BLaER1 treated with 17β-estradiol and CSF1 and Interleukin-3, amounts not matched to agents 10 nM and 100 nM (cell line): ENCODE measurements at regions not wholly inside any gene's neighbourhood (a gene's known extent, or its start where the extent isn't known, plus 50 kb on each side); places are given as distances from the start of the nearest gene placed in this dataset.

ENCODE experiments used
- H3K27ac ChIP-seq, 11 experiments: shearing (Covaris generic); formaldehyde crosslinking; 2 replicates each; pipeline ENCODE4 v1.8.1; 2022
- H3K27me3 ChIP-seq, 11 experiments: shearing (Covaris generic); formaldehyde crosslinking; 2 replicates each; pipeline ENCODE4 v1.8.1; 2022
- H3K36me3 ChIP-seq, 11 experiments: shearing (Covaris generic); formaldehyde crosslinking; 2 replicates each; pipeline ENCODE4 v1.8.1; 2022
- H3K4me1 ChIP-seq, 10 experiments: shearing (Covaris generic); formaldehyde crosslinking; 2 replicates each; pipeline ENCODE4 v1.8.1; 2022
- H3K4me2 ChIP-seq, 11 experiments: shearing (Covaris generic); formaldehyde crosslinking; 2 replicates each; pipeline ENCODE4 v1.8.1; 2022
- H3K4me3 ChIP-seq, 10 experiments: shearing (Covaris generic); formaldehyde crosslinking; 2 replicates each; pipeline ENCODE4 v1.8.1; 2022
- H3K9ac ChIP-seq, 11 experiments: shearing (Covaris generic); formaldehyde crosslinking; 2 replicates each; pipeline ENCODE4 v1.8.1; 2022
- H3K9me3 ChIP-seq, 11 experiments: shearing (Covaris generic); formaldehyde crosslinking; replicated peaks in 1 of 11; 2 replicates each; pipeline ENCODE4 v1.8.1; 2022
- H4K20me1 ChIP-seq, 11 experiments: shearing (Covaris generic); formaldehyde crosslinking; 2 replicates each; pipeline ENCODE4 v1.8.1; 2022
- Cebpa-rat ChIP-seq, 11 experiments: shearing (Covaris generic); IDR thresholded peaks; 2 replicates each; pipeline ENCODE4 v1.8.1; 2022

DNA sequence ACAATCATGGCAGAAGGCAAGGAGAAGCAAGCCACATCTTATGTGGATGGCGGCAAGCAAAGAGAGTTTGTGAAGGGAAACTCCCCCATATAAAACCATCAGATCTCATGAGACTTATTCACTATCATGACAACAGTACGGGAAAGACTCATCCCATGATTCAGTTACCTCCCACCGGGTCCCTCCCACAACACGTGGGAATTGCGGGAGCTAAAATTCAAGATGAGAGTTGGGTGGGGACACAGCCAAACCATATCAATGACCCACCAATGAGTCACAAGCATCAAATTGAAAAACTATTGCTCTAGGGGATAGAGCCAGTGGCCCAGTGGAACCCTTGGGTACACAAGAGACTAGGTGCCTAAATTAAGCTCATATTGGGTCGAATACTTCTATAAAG, 157.4 kb downstream of the FBXO15 start:
- Histone ChIP-seq H4K20me1 (no peaks in the 10 kb centered on the region), H3K4me3 (no peak overlapping the region), H3K27me3 (no peaks in the 10 kb centered on the region), H3K9ac (no peak overlapping the region), H3K36me3 (no peaks in the 10 kb centered on the region), H3K9me3 (peaks cover 23 to 37% (median 27%) of the 10 kb centered on the region in 11 experiments), H3K4me2 (no peak overlapping the region), H3K27ac (no peak overlapping the region), H3K4me1 (peaks cover 0 to 11% (median 0%) of the 10 kb centered on the region in 10 experiments; a peak in 2 of 20 replicates)
- no peak for TF ChIP-seq Cebpa-rat (IDR thresholded peaks at IDR 0.05)

DNA sequence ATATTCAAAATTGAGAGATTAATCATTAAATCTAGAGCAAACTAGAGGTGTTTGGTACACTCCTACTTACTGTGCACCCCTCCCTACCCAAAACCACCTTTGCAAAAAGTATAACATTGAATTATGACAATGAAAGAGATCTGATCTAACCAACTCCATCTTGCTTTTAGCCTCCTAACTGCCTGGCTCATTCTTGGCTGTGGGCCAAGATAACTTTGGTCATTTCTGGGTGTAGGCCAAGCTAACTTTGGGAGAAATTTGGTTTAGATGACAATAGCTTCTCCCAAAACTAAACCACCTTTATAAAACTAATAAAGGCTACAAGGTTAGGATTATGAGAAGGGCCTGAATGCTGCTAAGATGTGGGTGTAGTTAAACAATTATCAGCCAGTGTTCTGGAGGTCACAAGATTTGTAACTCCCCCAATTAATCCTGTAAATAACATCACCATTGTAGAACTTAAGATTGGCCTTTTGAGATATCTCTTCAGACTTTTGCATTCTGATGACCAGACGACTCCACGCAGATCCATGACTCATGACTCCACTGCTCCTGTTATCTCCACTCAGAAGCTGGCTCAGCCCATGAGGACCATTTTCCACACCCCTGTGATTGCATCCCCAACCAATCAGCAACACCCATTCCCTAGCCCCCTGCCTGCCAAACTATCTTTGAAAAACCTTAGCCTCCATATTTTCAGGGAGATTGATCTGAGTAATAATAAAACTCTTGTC, 160.2 kb downstream of the FBXO15 start:
- Histone ChIP-seq H3K36me3 (no peaks in the 10 kb centered on the region), H3K4me2 (no peak overlapping the region), H3K9me3 (peaks cover 23 to 37% (median 27%) of the 10 kb centered on the region in 11 experiments), H3K27ac (no peak overlapping the region), H4K20me1 (no peaks in the 10 kb centered on the region), H3K9ac (no peak overlapping the region), H3K4me3 (no peak overlapping the region), H3K4me1 (peaks cover 0 to 4% (median 0%) of the 10 kb centered on the region in 10 experiments; a peak in 2 of 20 replicates), H3K27me3 (no peaks in the 10 kb centered on the region)
- TF ChIP-seq Cebpa-rat (IDR thresholded peaks at IDR 0.05): no peak

DNA sequence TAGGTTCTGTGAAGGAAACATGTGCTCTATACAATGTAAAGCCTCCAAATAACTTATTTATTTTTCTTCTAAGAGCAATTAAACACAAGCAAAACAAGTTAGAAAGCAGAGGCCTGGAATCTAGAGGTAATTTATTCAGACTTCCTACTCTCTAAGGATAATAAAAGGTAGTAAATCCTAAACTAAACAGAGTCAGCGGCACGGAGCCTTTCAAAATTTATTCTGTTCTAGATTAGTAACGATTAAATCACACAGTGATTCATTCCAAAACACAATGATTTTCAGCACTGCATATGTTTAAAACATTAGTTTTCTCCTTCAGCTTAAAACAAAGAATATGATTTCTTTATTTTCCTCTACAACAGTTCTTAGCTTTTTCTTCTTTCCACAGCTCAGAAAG, 160.9 kb downstream of the FBXO15 start:
- Histone ChIP-seq H4K20me1 (no peaks in the 10 kb centered on the region), H3K36me3 (no peaks in the 10 kb centered on the region), H3K4me3 (no peak overlapping the region), H3K4me2 (no peak overlapping the region), H3K27me3 (no peaks in the 10 kb centered on the region), H3K27ac (no peak overlapping the region), H3K9me3 (peaks cover 23 to 37% (median 27%) of the 10 kb centered on the region in 11 experiments), H3K9ac (no peak overlapping the region), H3K4me1 (no peaks in the 10 kb centered on the region)
- TF ChIP-seq Cebpa-rat (IDR thresholded peaks at IDR 0.05): no peak

DNA sequence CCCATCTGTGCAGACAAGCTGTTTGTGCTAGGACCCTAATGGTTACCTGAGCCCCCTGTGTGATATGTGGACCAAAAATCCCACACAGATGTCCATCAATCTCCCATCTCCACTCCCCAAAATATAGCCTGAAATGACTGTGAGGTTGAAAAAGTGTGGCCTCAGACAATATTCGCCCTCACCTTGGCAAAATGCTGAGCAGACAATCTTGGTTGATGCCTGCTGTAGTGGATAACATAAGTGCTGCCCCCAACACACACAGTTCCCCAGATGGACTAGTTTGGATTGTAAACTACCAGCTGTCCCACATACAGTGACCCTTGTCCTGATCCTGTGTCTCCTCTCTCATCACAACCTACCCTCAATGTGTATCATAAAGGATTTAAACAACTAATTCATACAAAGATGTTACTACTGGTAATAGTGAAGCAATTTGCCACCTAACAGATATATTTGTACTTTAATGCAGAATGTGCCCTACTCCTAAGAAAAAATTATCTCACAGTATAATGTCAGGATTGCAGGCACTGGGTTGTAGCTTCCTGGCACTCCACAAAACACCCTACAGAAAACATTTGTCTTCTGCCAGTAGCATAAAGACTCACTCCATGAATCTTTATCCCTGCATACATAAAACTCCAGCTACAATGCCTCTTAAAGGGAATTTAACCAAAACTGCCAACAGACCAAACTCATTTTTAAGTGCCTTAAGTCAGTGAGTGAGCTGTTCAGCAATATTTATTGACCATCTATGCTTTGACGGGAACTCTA, 161.6 kb downstream of the FBXO15 start:
- H3K36me3 ChIP-seq: no peaks in the 10 kb centered on the region
- no peaks in the 10 kb centered on the region for H4K20me1 ChIP-seq
- peaks cover 23 to 37% (median 27%) of the 10 kb centered on the region in 11 experiments for H3K9me3 ChIP-seq
- no peak for TF ChIP-seq Cebpa-rat (IDR thresholded peaks at IDR 0.05)
- H3K4me3 ChIP-seq: no peak overlapping the region
- no peak overlapping the region for H3K9ac ChIP-seq
- no peak overlapping the region for H3K4me2 ChIP-seq
- H3K27ac ChIP-seq: no peak overlapping the region
- no peaks in the 10 kb centered on the region for H3K27me3 ChIP-seq
- no peaks in the 10 kb centered on the region for H3K4me1 ChIP-seq

DNA sequence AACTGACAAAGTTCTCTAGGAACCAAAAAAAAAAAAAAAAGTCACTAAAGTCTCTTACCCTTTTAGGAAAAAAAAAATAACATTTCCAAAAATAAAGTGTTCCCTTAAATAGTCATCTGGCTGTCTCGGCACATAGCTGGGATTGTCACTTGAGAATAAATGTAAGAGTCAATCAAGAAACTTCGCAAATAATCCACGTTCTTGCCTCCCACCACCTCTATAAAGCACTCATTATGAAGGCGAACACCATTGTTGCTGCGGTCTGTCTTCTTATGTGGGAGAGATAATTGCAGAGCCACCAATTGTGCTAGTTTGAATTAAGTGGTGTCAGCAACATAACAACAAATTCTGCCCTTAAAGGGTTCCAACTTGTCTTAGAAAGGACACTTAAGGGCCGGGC, 163.7 kb downstream of the FBXO15 start:
- Histone ChIP-seq H3K9me3 (peaks cover 18 to 23% (median 20%) of the 10 kb centered on the region in 11 experiments), H3K36me3 (no peaks in the 10 kb centered on the region), H3K4me3 (no peak overlapping the region), H4K20me1 (no peaks in the 10 kb centered on the region), H3K27me3 (no peaks in the 10 kb centered on the region), H3K9ac (no peak overlapping the region), H3K4me1 (no peaks in the 10 kb centered on the region), H3K27ac (no peak overlapping the region), H3K4me2 (no peak overlapping the region)
- no peak for TF ChIP-seq Cebpa-rat (IDR thresholded peaks at IDR 0.05)

DNA sequence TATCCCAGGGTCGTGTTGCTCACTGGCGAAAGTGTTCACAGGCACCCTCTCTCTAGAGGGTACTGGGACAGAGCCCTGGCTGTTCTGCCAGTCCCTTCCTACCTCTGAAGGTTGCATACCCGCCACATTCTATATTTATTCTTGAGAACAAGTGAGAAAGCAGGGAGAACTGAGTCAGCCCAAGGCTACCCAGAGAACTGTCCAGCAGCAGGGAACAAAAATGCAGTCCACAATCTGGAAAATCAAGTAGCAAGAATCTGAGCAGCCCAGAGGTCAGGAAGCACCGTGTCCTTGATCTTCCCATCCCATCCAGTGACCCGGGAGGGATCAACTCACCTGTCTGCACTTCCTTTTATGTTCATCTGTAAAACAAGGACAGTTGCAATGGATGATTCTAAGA, 164.1 kb downstream of the FBXO15 start:
- H4K20me1 ChIP-seq: no peaks in the 10 kb centered on the region
- no peak for TF ChIP-seq Cebpa-rat (IDR thresholded peaks at IDR 0.05)
- no peak overlapping the region for H3K4me3 ChIP-seq
- no peaks in the 10 kb centered on the region for H3K27me3 ChIP-seq
- H3K36me3 ChIP-seq: no peaks in the 10 kb centered on the region
- no peaks in the 10 kb centered on the region for H3K4me1 ChIP-seq
- no peak overlapping the region for H3K4me2 ChIP-seq
- H3K9ac ChIP-seq: no peak overlapping the region
- peaks cover 13 to 18% (median 15%) of the 10 kb centered on the region in 11 experiments; a peak in 21 of 22 replicates for H3K9me3 ChIP-seq
- no peak overlapping the region for H3K27ac ChIP-seq

DNA sequence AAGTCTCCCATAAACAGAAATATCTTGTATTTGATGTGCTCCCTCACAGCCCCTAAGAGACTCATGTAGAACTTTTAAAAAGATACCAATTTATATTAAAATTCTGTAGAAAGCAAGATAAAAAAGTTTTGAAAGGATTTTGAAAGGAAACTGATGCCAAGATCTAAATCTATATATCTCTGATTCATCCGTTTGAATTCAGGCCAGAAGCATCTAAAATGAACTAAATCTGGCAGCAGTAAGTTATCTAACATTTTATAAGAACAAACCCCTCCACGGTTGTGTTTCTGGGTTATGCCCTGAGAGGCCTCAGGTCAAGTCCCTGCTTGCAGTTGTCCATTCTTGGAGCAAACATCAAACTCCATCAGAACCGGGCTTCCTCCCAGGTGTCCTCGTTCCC, 165.8 kb downstream of the FBXO15 start:
- Histone ChIP-seq H3K4me1 (no peaks in the 10 kb centered on the region), H3K9ac (no peak overlapping the region), H3K4me3 (no peak overlapping the region), H4K20me1 (no peaks in the 10 kb centered on the region), H3K4me2 (no peak overlapping the region), H3K27me3 (no peaks in the 10 kb centered on the region), H3K27ac (no peak overlapping the region), H3K36me3 (no peaks in the 10 kb centered on the region), H3K9me3 (0 out of 22 replicates have a peak, but pooled peaks cover 0 to 7% (median 0%) of the 10 kb centered on the region in 11 experiments)
- TF ChIP-seq Cebpa-rat (IDR thresholded peaks at IDR 0.05): no peak

DNA sequence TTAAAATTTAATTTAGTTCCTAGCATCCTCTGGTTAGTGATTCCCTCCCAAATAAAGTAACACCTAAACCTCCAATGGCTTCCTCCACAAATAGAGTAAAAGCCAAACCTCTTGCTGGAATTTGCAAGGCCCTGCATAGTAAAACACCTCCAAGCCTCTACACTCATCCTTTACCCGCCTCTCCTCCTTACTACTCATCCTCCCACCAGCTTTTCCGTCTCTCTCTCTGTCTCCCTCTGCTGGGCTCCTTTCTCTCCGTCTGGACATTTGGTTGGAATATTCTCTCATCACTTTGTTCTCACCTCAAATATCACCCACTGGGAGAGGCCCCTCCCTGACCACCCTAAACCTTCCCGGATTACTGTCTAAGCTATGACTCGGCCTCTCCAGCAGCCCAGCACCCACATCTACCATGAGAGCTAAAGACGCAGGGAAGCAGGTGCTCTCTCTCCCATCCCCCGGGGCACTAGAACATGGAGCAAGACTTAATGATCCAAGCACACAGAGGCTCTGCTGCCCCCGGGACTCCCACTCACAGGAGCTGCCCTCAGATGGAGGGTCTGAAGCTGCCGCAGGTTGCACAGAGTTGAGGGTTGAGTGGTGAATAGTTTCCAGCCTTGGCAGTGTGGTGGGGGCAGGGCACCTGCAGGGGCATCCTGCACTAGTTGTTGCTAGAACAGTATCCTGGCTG, 167.2 kb downstream of the FBXO15 start:
- Histone ChIP-seq H4K20me1 (no peaks in the 10 kb centered on the region), H3K27ac (no peak overlapping the region), H3K36me3 (no peaks in the 10 kb centered on the region)

DNA sequence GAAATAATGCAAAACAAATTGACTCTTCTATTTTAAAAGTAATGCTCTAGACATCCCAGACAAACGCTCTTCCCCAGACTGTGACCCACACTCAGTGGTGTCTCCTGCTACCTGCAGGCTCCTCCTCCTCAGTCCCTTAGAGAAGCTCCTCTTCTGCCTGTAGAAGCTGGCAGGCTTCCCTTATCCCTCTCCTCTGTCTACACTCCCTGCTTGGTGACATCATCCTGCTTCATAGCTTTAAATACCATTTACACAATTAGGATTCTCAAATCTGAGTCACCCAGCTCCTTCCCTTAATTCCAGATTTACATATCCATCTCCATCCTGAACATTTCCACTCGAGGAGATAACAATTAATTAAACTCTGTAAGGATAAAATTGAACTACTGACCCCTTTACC, 167.9 kb downstream of the FBXO15 start:
- H3K4me1 ChIP-seq: peaks cover 8 to 17% (median 14%) of the 10 kb centered on the region in 10 experiments; a peak in 19 of 20 replicates
- 0 out of 22 replicates have a peak, but pooled peaks cover 0 to 6% (median 0%) of the 10 kb centered on the region in 11 experiments for H3K9me3 ChIP-seq
- no peaks in the 10 kb centered on the region for H3K36me3 ChIP-seq
- no peak overlapping the region for H3K27ac ChIP-seq
- no peak overlapping the region for H3K4me3 ChIP-seq
- no peak overlapping the region for H3K4me2 ChIP-seq
- H3K27me3 ChIP-seq: no peaks in the 10 kb centered on the region
- no peaks in the 10 kb centered on the region for H4K20me1 ChIP-seq
- TF ChIP-seq Cebpa-rat (IDR thresholded peaks at IDR 0.05): no peak
- H3K9ac ChIP-seq: no peak overlapping the region

More for the DNA sequence above, 167.2 kb downstream of the FBXO15 start:
- Histone ChIP-seq H3K4me1 (peaks cover 1 to 10% (median 7%) of the 10 kb centered on the region in 10 experiments; a peak in 19 of 20 replicates), H3K9ac (no peak overlapping the region), H3K27me3 (no peaks in the 10 kb centered on the region), H3K9me3 (0 out of 22 replicates have a peak, but pooled peaks cover 0 to 6% (median 0%) of the 10 kb centered on the region in 11 experiments), H3K4me3 (no peak overlapping the region), H3K4me2 (no peak overlapping the region)
- no peak for TF ChIP-seq Cebpa-rat (IDR thresholded peaks at IDR 0.05)
